ENCODE measurements at regions not wholly inside any gene's neighbourhood (a gene's known extent, or its start where the extent isn't known, plus 50 kb on each side); places are given as distances from the start of the nearest gene placed in this dataset.

- no peak for DNase-seq (ENCODE audit: low spot score)
- no peak for TF ChIP-seq CTCF (IDR thresholded peaks at IDR 0.05)
- Mint-ChIP-seq H3K9me3 (ENCODE audit: low read depth) (peaks cover 39% of the 10 kb centered on the region), H3K4me3 (ENCODE audit: unreplicated experiment) (no peak overlapping the region), H3K4me1 (ENCODE audit: low read depth) (no peaks in the 10 kb centered on the region), H3K36me3 (ENCODE audit: low read depth) (peaks cover 2% of the 10 kb centered on the region), H3K27ac (ENCODE audit: unreplicated experiment) (no peak overlapping the region), H3K27me3 (ENCODE audit: low read depth) (no peaks in the 10 kb centered on the region)
These were observed 459.1 kb downstream of the SH2D1A start for GRCh38 chrX:124805486-124805885.

- Mint-ChIP-seq H3K9me3 (ENCODE audit: low read depth) (peaks cover 18% of the 10 kb centered on the region), H3K4me1 (ENCODE audit: low read depth) (no peaks in the 10 kb centered on the region), H3K27me3 (ENCODE audit: low read depth) (peaks cover 6% of the 10 kb centered on the region)
These were observed 467.7 kb downstream of the SH2D1A start for GRCh38 chrX:124814106-124814505.

GRCh38 chrX:124818033-124818432 is 471.7 kb downstream of the SH2D1A start:
- Mint-ChIP-seq H3K4me3 (ENCODE audit: unreplicated experiment) (no peak overlapping the region), H3K27me3 (ENCODE audit: low read depth) (peaks cover 14% of the 10 kb centered on the region), H3K27ac (ENCODE audit: unreplicated experiment) (no peak overlapping the region), H3K9me3 (ENCODE audit: low read depth) (no peaks in the 10 kb centered on the region), H3K4me1 (ENCODE audit: low read depth) (no peaks in the 10 kb centered on the region), H3K36me3 (ENCODE audit: low read depth) (no peaks in the 10 kb centered on the region)
- DNase-seq (ENCODE audit: low spot score), result no peak
- no peak for TF ChIP-seq CTCF (IDR thresholded peaks at IDR 0.05)

More at GRCh38 chrX:124814106-124814505, 467.7 kb downstream of the SH2D1A start:
- no peak for DNase-seq (ENCODE audit: low spot score)
- no peak overlapping the region for H3K27ac Mint-ChIP-seq (ENCODE audit: unreplicated experiment)
- H3K36me3 Mint-ChIP-seq (ENCODE audit: low read depth), result no peaks in the 10 kb centered on the region
- no peak for TF ChIP-seq CTCF (IDR thresholded peaks at IDR 0.05)
- no peak overlapping the region for H3K4me3 Mint-ChIP-seq (ENCODE audit: unreplicated experiment)

GRCh38 chrX:124818764-124819163 is 472.4 kb downstream of the SH2D1A start:
- no peaks in the 10 kb centered on the region for H3K36me3 Mint-ChIP-seq (ENCODE audit: low read depth)

GRCh38 chrX:124820738-124821137 is 474.4 kb downstream of the SH2D1A start:
- H3K4me3 Mint-ChIP-seq (ENCODE audit: unreplicated experiment), result no peak overlapping the region
- no peak overlapping the region for H3K27ac Mint-ChIP-seq (ENCODE audit: unreplicated experiment)
- H3K27me3 Mint-ChIP-seq (ENCODE audit: low read depth), result peaks cover 11% of the 10 kb centered on the region
- TF ChIP-seq CTCF (IDR thresholded peaks at IDR 0.05), result no peak
- H3K36me3 Mint-ChIP-seq (ENCODE audit: low read depth), result no peaks in the 10 kb centered on the region
- no peak for DNase-seq (ENCODE audit: low spot score)
- H3K4me1 Mint-ChIP-seq (ENCODE audit: low read depth), result no peaks in the 10 kb centered on the region
- H3K9me3 Mint-ChIP-seq (ENCODE audit: low read depth), result no peaks in the 10 kb centered on the region

More at GRCh38 chrX:124818764-124819163, 472.4 kb downstream of the SH2D1A start:
- Mint-ChIP-seq H3K9me3 (ENCODE audit: low read depth) (no peaks in the 10 kb centered on the region), H3K4me3 (ENCODE audit: unreplicated experiment) (no peak overlapping the region), H3K4me1 (ENCODE audit: low read depth) (no peaks in the 10 kb centered on the region), H3K27ac (ENCODE audit: unreplicated experiment) (no peak overlapping the region), H3K27me3 (ENCODE audit: low read depth) (peaks cover 11% of the 10 kb centered on the region)
- no peak for DNase-seq (ENCODE audit: low spot score)
- TF ChIP-seq CTCF (IDR thresholded peaks at IDR 0.05), result no peak
